ENCODE measurements at regions not wholly inside any gene's neighbourhood (a gene's known extent, or its start where the extent isn't known, plus 50 kb on each side); places are given as distances from the start of the nearest gene placed in this dataset.
"Not testable (repeated sequence)": the region's sequence is repeated elsewhere in the genome, so short reads cannot be mapped to it uniquely, and the experiment has no call there.

DNA sequence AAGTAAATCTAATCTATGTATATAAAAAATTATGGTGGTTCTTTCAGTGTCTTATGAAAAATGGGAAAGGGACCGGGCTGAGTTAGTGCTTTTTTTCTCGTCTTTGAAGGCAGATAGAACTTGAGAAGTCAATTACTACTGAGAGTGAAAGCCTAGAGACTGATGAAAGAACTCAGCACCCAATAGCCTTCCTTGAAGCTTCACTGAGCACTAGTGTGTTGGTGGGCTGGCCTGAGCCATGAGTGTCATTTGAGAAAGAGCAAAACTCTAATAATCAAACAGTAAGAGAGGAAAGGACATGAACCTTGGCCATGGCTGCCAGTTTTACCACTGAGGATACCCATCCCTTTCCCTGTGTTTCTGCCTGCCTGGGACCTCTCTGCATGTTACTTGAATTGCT is 428.3 kb upstream of the RASGRP1 start:
- DNase-seq: no peak

DNA sequence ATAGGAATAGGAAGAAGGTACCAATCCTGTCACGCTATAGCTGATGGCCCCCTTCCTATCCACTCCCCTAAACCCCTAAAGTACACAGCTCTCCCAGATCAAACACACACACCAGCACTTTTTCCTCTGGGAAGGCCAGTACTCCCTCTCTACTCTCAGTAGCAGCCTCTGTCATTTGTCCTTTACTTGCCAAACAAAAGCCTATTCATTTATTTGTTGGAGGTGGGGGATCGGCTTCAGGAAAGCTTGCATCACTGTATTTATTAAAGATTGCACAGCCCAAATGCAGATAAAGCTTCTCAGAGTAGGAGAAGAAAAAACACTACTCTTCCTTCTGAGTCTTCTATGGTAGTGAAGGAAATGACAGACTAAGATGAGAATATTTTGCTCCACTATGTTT is 429.7 kb upstream of the RASGRP1 start:
- DNase-seq: no peak

DNA sequence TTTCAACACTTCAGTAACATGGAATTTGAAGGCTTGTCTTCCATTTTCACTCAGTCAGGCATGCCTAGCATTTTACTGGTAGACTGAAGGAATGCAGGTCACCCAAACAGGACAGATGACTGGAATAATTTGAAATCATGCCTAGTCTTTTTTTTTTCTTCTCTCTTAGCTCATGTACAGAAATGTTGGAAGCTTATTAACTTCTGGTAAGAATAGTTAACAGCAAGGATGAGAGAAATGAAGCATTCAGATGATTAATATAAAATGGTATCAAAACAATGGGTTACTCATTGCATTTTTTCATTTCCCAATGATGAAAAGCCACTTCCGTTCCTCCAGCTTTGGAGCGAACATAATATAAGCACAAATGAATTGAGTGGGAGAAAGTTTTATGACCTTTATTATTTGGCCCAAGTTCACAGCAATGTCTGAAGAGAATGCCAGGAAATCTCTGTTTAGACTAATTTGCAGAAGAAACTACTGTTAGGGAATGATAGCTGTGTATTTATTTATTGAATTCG is 431.6 kb upstream of the RASGRP1 start:
- no peak for DNase-seq

DNA sequence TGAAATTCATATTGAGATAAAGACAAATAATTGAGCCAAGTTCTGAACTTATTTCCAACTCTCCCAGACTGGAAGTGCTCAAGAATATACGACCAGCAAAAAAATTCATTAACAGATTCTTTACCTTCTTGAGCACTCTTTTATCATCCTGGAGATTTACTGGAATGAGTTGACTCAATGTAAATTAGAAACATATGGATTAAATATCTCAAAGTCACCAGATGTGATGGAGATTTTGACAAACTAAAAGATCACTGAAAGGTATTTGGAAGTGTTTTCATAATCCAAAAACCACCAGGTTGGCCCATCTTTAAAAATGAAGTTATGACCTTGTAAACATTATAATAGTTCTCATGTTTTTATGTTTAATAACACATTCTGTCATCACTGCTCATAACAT is 433.2 kb upstream of the RASGRP1 start:
- no peak for DNase-seq

DNA sequence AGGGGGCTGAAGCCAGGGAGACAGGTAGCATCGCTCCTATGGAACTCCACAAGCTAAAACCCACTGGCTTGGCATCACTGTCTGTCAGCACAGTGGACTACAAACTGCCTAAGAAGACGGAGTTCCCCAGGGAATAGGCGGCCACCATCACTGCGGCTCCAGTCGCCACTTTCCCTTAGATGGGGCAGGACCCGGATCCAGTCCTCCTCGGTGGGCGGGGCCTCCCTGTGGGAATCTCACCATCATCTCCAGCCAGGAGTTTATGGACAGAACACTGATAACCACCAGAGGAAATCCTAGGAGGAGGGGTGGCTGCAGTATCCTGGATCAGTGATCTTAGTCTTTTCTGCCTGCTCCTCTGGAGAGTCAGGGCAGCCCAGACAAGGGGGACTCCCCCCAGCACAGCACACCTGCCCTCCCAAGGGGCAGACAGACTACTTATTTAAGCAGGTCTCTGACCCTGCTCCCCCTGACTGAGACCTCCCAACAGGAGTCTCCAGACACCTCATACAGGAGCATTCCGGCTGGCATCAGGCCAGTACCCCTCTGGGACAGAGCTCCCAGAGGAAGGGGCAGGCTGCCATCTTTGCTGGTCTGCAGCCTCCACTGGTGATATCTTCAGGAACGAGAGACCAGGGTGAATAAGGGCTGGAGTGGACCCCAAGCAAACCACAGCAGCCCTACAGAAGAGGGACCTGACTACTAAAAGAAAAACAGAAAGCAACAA is 435.6 kb upstream of the RASGRP1 start:
- DNase-seq: no peak

DNA sequence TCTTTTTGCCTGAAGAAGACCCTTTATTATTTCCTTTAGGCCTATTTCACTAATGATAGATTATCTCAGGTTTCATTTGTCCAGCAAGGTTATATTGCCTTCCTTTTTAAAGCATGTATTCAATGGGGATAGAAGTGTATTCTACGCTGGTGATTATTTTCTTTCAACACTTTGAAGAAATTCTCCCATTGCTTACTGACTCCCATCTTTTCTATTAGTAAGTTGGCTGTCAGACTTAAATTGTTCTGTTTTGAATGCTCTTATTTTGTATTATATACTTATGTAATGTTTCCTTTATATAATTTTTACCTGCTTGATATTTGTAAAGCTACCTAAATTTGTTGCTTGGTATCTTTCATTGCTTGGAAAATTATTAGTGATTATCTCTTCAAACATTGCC is 445.1 kb upstream of the RASGRP1 start:
- DNase-seq: no peak

DNA sequence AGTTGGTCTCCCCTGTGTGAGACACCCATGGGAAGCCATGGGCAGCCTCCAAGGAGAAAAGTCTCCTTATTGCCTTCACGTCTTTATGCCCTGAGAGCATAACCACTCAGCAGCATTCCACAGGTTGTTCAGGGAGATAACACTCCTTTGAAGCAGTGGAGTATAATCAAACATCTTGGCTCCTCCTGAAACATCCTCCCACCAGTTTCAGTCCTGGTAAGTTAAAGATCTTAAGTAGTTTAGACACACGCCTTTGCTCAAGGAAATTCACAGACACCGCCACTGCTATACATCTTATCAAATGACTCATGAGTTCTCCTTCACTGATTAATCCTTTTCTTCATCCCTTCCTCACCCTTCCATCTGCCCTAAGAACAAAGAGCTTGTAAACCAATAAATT is 446.5 kb upstream of the RASGRP1 start:
- DNase-seq: not testable (repeated sequence)

DNA sequence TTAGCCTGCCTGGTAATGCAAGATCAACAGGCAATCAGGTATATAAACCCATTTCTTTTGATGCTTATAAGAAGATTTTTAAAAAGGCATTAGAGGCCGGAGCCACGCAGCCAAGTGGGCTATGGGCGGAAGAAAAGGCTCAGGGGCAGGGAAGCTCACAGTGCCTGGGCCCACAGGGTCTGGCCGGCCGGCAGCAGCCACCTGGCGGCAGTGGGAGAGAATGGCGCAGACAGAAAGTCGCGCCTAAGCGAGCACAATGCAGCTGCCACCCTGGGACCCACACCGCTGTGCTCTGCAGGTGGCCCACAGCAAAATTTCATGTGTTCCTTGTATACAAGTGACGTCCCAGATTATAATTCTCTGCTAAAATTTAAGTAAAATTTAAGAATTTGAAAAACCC is 448.6 kb upstream of the RASGRP1 start:
- no peak for DNase-seq

DNA sequence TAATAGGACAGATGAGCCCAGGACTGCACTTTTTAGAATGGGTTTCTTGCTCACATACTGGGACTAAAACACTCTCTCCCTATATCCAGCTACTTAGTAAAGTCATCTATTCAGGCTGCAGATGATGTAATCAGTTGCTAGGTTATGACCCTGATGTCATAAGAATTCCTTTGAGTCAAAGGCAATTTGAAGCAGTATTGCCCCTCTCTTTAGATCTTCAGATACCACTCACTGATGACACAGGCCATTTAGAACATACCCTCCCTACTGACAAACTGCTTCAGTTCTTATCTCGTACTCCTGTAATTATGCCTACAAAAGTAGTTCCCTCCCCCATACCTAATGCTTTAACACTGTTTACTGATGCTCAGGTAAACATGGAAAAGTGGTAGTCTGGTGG is 450.1 kb upstream of the RASGRP1 start:
- DNase-seq: no peak

DNA sequence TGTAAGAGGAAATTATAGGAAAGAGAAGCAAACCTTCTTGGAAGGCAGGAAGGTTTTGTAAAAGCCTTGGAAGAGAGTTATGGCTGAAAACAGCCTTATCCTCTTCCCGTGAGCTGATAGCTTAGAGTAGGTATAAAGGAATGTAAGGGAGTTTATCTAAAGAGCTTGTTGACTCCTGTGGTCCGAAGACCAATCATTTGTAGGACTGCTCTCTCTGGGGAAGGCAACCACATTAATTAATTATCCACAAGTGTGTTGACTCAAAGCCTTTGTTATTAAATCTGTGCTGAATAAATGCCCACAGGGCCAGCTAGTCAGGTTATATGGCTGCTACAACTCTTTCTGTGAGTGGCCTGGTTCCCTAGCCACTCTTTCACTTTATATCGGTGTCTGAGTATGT is 452.1 kb upstream of the RASGRP1 start:
- DNase-seq: no peak

DNA sequence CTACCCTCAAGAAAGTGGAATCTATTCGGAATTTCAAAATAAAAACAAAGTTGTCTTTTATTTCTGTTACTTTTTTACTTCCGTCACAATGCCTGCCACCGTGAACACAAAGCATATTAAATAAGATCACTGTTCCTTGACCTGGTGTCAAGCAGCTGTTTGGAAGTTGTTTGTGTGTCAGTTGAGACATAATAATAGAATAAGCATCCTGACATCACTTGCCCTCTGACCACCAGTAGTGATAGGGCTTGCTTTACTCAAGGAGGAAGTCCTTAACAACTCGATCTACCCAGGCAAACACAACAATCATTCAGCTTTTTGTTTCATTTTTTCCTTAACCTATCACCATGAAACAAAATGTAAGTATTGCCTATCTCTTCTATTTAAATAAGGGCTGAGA is 454.4 kb upstream of the RASGRP1 start:
- DNase-seq: no peak

DNA sequence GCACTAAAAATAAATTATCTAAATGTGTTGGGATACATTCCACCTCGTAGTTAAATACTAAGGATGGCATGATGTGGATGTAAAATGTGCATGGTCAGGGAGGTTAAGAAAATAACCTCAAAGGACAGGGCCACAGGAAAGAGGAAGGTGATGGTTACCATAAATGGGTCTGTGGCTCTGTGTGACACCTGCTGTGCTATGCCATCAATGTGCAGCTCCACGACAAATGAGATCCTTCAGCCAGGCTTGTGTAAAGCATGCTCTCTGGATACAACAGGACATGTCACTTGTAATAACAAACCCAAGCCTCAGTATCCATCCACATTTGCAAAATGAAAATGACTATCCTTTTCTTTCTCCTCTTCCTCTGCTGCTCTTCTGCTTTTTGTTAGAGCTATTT is 456.7 kb upstream of the RASGRP1 start:
- no peak for DNase-seq

DNA sequence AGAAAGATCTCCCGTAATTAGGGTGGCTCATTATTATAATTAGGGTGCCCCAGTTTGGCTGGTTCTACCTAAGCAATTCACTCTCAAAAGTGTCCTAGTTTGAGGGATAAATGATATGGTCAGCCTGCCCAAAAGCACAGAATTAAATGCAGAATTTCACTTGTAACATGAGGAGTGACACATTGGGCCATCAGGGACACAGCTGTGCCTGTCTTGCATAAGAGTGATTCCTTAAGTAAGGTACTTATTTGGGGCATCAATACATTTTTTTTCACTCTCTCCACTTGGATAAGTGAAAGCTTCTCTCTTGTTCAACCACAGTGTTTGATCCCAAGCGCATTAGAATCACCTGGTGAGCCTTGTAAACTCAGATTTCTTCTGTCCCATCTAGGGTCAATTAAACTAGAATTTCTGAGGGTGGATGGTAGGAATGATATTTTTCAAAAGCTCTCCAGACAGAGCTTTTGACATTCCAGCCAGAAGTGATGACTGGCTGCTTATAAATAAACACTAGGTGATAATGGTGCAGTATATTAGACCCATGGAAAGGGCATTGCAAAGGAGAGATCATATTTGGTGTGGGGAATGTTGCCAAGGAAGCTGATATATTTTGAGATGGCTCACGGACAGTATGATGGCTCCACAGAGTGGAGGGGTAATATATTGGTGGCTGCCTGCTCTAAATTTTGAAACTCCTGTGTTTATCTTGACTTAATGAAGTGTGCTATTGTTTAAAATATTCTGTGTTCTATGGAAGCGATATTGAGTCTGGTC is 458.1 kb upstream of the RASGRP1 start:
- no peak for DNase-seq

DNA sequence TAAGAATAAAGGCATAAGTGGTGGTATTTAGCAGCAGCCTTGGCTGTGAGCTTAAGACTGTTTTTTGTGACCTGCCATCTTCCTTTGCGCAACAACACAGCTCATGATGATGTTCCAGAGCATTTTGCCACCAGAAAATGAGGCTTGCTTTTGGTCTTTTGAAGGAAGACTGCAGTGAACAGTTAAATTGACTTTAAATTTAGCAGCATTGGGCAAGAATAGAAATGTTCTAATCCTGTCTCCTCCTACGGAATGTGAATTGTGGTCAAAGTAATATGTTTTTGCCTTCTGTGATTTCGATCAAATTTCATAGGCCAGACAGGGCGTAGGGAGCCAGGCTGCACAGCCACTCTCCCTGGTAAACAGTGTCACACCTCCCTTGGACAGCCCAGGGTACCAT is 460.7 kb upstream of the RASGRP1 start:
- no peak for DNase-seq

DNA sequence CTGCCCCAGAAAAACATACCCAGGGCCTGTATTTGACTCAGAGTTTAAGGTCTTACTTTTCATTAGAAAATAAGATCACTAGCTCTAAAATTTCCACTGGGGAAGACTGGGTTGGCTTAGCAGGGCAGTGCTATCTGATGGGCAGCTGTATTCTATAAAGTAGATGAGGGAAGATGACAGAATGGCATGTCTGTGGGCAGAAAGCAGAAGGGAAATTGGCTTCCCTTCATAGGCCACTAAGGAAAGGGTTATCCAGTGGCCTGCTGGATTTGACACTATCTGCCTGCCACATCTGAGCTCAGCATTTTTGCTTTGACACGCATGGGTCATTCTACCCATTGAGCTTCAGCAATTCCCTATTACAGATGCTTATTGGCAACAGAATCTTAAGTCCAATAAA is 461.3 kb upstream of the RASGRP1 start:
- no peak for DNase-seq

DNA sequence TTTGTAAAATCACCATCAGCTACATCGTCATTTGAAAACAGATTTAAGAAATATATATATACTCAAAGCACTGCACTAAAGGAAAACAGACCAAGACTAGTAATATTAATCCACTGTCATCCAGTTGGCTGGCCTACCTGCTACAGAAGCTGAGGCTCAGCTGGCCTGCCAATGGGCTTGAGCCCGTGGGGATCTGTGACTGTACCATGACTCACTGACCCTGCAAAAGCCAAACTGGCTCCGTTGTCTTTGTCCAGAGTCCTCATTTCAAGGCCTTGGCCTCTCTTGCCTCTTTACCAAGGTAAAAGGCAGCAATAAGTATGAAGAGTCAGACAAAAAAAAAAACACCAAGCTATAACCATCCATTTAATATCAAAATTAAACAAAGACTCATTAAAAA is 463.5 kb upstream of the RASGRP1 start:
- DNase-seq: no peak

DNA sequence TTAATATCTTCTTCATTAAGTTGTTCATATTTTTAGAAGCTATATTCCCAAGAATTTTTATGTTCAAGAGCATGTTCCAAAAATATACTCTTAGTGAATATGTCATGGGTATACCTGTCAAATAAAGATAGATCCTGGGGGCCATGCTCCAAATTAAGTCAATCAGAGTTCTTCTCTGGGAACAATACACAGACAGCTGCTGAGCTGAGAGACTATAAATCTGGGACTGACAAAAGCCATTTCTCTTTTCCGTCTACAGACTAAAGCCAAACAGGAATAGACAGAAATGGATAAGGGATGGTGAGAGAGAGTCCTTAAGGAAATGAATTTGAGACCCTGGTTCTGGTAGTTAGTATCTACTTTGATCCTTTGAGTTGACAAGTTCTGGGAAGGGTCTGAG is 465.1 kb upstream of the RASGRP1 start:
- no peak for DNase-seq

DNA sequence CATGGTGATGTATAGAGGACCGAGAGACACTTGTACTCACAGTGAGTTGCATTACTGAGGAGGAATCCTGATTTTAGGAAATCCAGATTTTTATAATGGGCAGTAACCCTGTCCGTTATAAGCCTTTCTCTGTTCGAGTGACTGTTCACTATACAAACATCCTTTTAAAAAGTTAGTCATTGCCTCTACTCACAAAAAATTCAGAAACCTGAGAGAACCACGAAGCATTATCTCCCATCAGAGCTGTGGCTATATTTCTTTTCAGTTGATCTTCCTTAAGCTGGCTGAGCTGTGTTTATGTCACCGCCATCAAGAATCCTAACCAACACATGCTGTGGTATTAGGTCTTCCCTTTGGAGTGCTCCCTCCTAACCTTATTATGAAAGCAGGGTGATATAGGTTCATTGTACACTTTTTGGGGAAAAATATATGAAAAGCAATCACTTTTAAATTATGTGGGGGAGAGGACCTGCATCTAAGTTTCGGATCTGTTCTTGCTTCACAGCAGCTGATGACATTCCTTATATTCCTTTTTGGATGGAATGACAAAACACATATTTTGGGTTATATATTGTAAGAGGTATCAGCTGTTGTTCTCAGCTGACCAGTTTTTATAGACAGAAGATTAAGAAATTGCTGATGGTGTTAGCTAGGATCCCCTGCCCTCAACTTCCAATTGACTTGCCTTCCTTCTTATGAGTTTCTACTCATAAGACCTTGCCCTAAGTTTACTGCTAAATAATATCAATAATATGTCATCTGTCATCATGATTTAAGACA is 465.9 kb upstream of the RASGRP1 start:
- no peak for DNase-seq

DNA sequence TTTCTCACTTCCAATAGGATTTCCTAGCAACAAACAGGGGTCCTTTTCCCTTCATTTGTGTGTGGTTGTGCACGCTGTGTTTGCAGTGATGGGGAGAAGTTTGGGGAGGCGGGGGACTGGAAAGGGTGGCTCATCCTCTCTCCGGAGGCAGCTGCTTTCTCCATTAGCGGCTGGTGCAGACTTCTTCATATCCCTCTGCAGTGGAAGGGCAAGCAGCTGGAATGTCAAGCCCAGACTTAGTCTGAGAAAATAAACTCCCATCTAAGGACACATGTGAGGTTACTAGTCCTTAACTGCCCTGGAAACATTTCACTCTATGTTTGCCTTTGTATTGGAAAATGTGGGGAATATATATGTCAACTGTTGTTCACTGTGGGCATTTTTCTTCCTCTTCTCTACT is 467.0 kb upstream of the RASGRP1 start:
- no peak for DNase-seq

DNA sequence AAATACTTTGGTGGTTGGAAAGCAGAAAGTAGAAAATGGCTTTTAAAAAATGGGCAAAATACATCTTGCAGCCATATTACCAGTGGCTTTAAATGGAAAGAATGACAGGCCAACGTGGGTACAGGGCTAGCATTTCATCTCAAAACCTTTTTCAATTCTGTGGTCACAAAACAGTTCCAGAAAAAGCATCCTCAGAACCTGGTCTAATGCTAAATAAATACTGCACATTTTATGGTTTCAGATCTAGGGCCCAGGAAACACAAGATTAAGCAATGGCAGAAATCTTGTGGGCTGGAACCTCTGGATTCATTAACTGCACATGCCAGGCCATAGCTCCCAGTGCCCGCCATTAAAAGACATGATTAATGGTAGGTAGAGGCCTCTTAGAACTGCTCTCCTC is 470.2 kb upstream of the RASGRP1 start:
- DNase-seq: no peak

DNA sequence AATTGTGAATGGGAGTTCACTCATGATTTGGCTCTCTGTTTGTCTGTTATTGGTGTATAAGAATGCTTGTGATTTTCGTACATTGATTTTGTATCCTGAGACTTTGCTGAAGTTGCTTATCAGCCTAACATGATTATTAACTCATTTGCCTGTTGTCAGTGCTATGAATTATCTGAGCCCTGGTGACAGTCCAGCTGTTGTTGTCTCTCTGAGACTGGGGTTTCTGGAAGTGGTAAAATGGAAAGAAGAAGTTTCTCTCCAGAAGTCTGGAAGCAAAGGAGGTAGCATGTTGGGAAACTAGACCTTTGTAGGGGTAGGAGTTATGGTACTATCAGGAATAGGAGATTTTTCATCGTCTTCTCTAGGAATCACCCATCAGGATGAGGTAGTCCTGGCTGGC is 473.0 kb upstream of the RASGRP1 start:
- DNase-seq: not testable (repeated sequence)

DNA sequence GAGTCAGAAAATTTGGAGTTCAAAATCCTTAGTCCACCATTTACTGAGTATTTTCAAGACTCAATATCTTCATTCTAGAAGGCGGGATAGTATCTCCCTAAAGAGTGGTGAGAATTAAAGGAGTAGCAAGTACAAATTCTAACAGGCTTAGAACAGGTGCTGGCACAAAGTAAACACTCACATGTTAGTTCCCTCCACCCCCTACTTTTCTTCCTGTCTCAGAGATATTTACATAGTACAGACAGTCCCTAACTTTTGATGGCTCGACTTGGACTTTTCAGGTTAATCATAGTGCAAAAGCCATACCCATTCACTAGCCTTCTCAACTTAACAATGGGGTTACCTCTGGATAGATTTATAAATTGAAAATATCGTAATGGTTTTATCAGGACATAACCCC is 476.2 kb upstream of the RASGRP1 start:
- DNase-seq: no peak

DNA sequence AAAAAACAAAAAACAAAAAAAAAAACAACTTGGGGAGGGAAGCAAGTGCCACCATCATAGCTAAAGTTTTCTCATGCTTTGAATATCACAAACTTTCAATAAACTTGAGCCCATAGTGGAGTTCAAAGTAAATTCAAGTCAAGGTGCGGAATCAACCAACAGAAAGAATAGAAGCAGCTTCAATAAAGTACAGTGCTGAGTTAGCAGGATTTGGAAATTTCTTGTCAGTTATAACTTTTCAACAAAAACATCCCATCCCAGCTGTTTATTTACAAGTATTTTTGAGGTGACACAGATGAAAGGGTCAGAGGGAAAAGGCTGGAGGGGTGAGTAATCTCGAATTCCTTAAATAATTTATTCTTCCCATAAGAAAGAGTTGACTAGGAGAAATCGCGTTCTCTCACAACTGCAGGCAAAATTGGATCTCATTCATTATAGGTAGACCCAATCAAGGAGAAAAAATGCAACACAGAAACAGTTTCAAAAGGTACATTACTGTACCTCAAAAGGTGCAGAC is 477.4 kb upstream of the RASGRP1 start:
- DNase-seq: no peak

Measured in NCI-H510A (cell line).